HG03342 (cell line): ENCODE measurements at regions not wholly inside any gene's neighbourhood (a gene's known extent, or its start where the extent isn't known, plus 50 kb on each side); places are given as distances from the start of the nearest gene placed in this dataset.
"Not testable (repeated sequence)": the region's sequence is repeated elsewhere in the genome, so short reads cannot be mapped to it uniquely, and the experiment has no call there.

Source experiments
- ATAC-seq: cut with Tn5 transposase; IDR thresholded peaks from one replicate; pipeline ENCODE4 v1.9.1; 2021; ENCODE audit warnings: mild to moderate bottlenecking, moderate library complexity; ENCODE audit not compliant: unreplicated experiment

DNA sequence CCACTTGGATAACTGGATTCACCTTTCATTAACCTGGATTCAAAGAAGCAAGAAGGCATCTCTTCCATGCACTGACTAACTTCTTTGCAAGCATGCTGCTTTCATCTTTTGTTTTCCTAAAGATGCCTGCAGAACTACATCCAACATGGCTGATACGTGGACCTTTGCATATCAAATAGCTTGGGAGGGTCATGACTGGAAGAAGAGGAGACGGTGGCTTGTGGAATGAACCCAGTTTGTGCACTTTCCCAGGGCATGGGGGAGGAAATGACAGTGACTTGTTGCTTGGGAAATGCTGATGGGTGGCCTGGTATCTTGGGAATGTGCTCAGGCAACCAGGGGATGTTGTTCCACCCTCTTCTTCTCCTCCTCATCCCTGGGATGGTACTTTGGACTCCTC lies 133.4 kb downstream of the TRIM43 start:
- not testable (repeated sequence) for ATAC-seq

GRCh38 chr2:95725677-95726076 lies 133.9 kb downstream of the TRIM43 start:
- ATAC-seq = not testable (repeated sequence)

- not testable (repeated sequence) for ATAC-seq
Observed at GRCh38 chr2:95727420-95727819, 135.6 kb downstream of the TRIM43 start.

DNA sequence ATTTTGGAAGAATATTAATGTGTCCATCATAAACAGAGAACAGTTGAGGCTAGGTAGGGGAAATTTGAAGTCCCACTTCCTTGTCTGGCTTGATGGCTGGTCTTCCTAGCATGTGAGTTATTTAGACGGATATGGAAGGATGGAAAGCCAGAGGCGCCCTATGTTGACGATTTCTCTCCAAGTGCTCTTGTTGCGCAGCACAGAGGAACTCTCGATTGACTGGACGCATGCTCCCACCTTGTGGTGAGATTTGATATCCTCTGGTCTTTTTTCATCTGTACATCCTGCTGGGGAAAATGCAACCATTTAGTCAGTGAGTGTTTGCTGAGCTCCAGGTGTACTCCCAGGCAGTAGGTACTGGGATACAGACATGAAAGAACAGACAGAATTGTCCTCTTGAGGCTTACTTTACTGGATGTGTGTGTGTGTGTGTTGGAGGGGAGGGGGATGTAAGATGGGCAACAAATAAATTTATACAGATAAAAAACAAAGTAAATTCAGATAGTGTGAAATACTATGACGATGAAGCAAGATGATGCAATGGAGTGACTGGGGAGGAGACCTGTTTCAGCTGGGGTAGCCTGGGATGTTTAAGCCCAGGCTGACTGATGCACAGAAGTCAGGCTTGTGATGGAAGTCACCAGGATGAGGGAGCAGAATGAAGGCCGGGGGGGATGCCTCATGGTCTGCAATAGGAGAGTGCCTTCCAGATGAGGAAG lies 137.2 kb downstream of the TRIM43 start:
- no peak for ATAC-seq

GRCh38 chr2:95729597-95729955 lies 137.8 kb downstream of the TRIM43 start:
- no peak for ATAC-seq

GRCh38 chr2:95730813-95731212 lies 139.0 kb downstream of the TRIM43 start:
- no peak for ATAC-seq

- peak; percentile 61 for ATAC-seq
Observed at GRCh38 chr2:95734976-95735890, 143.4 kb downstream of the TRIM43 start.

GRCh38 chr2:95738301-95738700 lies 146.5 kb downstream of the TRIM43 start:
- ATAC-seq = no peak

DNA sequence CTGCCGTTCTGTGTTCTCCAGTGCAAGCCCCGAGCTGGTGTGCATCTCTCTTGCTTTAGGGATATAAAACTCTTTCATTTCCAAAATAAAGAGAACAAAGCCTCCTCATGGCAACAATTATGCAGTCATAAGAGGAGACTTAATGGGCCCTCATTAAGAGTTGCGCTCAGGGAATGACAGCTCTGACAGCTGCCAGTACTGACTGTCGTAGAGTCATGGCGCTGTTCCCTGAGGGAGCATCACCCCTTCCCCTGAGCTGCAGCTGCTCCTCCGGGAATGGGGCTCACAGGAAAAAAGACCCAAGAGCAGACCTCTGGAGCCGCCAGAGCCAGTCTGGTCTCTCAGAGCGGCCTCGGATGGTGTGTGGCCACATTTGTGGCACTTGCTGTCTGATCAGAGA lies 160.3 kb downstream of the TRIM43 start:
- ATAC-seq = not testable (repeated sequence)

GRCh38 chr2:95753812-95754211 lies 162.0 kb downstream of the TRIM43 start:
- not testable (repeated sequence) for ATAC-seq

- not testable (repeated sequence) for ATAC-seq
Observed at GRCh38 chr2:95754213-95754612, 162.4 kb downstream of the TRIM43 start.

DNA sequence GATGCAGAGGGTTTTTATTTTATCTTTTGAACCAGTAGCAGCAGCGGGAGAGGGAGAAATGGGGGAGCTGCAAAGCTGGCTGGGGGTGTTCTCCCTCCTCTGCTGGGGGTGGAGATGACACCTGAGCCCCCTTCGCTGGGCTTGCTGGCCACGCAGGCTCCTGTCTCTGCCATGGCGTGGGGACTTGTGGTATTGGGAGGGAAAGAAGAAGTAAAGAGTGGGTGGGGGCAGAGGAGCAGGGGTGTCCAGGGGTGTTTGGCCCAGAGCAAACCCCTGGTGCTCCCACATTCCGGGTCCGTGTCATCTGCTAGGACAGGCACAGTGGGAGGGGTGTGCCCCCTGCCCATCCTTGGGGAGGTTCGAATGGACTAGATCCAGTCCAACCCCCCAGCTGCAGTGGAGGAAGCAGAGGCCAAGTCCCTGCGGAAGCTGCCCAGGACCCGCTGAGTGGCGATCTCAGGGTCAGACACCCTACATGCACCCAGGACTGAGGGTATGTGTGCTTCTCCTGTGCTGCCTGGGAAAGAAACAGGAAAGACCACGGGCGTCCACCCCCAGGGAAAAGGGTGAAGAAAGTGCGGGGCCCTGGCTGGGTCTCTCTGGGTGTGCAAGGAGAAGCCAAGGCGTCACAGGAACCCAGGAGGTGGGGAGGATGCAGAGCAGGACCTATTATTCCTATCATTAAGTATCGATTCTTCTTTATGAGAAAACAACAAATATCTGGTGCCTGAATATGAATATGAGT lies 163.2 kb downstream of the TRIM43 start:
- ATAC-seq = not testable (repeated sequence)

DNA sequence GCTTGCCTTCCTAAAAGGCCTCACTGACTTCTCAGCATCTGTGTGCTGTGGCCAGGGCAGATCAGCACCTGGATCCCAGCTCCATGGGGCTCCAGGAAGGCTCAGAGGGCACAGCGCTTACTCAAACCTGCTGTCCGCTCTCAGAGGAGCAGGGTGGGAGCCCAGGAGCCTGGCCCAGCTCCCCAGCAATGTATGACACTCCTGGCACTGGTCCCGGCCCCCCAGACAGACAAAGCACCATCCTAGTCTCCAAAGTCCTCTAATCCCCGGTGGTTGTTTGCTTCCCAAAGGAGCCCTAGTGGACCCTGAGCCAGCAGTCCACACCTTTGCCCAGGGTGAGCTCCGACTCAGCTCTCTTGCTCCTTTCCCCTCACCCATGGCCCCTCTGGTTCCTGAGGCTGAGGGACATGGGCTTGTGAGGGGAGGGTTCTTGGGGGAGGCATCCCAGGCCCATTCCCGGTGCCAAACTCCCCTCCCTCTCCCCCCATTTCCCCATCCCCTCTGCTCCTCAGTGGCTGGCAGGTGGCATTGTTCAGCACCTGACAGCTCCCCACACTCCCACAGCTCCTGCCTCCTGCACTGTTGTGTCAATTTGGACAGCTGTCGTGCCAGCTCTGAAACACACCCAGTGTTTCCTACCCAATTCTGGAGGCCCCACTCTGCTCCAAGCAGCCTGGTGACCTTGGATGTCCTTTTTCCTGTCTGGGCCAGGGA lies 164.3 kb downstream of the TRIM43 start:
- ATAC-seq = not testable (repeated sequence)

DNA sequence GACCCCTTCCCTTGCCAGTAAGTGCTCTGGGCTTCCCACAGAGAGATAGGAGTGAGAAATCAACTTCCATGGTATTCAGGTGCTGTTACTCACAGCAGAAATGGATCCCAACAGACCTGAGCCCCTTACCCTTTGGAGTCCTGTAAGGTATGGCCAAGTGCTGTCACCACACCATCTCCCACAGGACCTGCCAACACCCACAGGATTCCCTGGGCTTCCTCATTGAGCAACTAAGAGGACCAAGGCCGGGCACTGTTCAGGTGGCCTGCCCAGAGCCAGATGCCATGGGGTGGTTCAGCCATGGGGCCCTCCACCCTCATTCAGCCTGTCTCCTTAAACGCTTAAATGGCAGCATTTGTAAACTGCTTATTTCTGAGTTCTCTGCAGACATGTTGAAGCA lies 166.2 kb downstream of the TRIM43 start:
- no peak for ATAC-seq

- no peak for ATAC-seq
Observed at GRCh38 chr2:95759481-95760246, 167.9 kb downstream of the TRIM43 start.

GRCh38 chr2:95760806-95761525 lies 169.2 kb downstream of the TRIM43 start:
- no peak for ATAC-seq

DNA sequence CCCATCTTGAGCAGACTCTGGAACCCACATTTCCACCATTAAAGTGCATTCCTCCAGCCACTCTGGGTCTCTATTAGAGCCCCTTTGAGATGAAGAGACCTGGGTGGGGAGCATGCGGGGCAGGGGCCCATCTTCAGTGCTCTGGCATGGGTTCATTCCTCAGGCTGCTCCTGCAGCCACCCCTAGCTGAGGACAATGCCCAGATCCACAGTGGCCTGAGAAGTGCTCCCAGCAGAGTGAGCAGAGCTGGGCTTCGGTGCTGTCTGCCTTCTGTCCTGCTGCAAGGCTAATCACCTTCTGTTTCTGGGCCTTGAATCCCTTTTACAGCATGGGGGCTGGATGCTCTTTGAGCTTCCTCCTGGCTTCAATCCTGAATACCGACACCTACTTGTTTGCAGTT lies 169.8 kb downstream of the TRIM43 start:
- ATAC-seq = no peak

GRCh38 chr2:95762023-95763021 lies 170.5 kb downstream of the TRIM43 start:
- ATAC-seq = not testable (repeated sequence)
